ENCODE measurements at regions not wholly inside any gene's neighbourhood (a gene's known extent, or its start where the extent isn't known, plus 50 kb on each side); places are given as distances from the start of the nearest gene placed in this dataset.

- no peak overlapping the region for H3K4me3 ChIP-seq
- H3K36me3 ChIP-seq (ENCODE audit: insufficient read depth, low read length): no peaks in the 10 kb centered on the region
- no peak overlapping the region for H3K9ac ChIP-seq (ENCODE audit: insufficient read length)
- TF ChIP-seq POLR2AphosphoS5 (IDR thresholded peaks at IDR 0.05; ENCODE audit: borderline replicate concordance, low read depth, low read length) (no peak), FOXP2 (optimal IDR thresholded peaks at IDR 0.05; ENCODE audit: control extremely low read depth, extremely low read length, insufficient read depth) (no peak), EZH2 (IDR thresholded peaks at IDR 0.05) (no peak)
- no peak for DNase-seq (ENCODE audit: low read depth, low spot score)
- H3K27ac ChIP-seq: no peak overlapping the region
- no peaks in the 10 kb centered on the region for H3K9me3 ChIP-seq (ENCODE audit: low read depth, low read length)
Observed at GRCh38 chr1:186518395-186518794, 57.5 kb upstream of the PDC start.

- Histone ChIP-seq H3K4me3 (no peak overlapping the region), H3K9me3 (ENCODE audit: low read depth, low read length) (no peaks in the 10 kb centered on the region), H3K9ac (ENCODE audit: insufficient read length) (no peak overlapping the region), H3K27ac (no peak overlapping the region), H3K36me3 (ENCODE audit: insufficient read depth, low read length) (no peaks in the 10 kb centered on the region)
- DNase-seq (ENCODE audit: low read depth, low spot score): no peak
- TF ChIP-seq EZH2 (IDR thresholded peaks at IDR 0.05): no peak
- TF ChIP-seq POLR2AphosphoS5 (IDR thresholded peaks at IDR 0.05; ENCODE audit: borderline replicate concordance, low read depth, low read length): no peak
- no peak for TF ChIP-seq FOXP2 (optimal IDR thresholded peaks at IDR 0.05; ENCODE audit: control extremely low read depth, extremely low read length, insufficient read depth)
Observed at GRCh38 chr1:186514367-186514766, 53.5 kb upstream of the PDC start.

GRCh38 chr1:186513526-186513925 is 52.6 kb upstream of the PDC start:
- H3K9me3 ChIP-seq (ENCODE audit: low read depth, low read length): no peaks in the 10 kb centered on the region
- no peaks in the 10 kb centered on the region for H3K36me3 ChIP-seq (ENCODE audit: insufficient read depth, low read length)
- TF ChIP-seq FOXP2 (optimal IDR thresholded peaks at IDR 0.05; ENCODE audit: control extremely low read depth, extremely low read length, insufficient read depth) (no peak), POLR2AphosphoS5 (IDR thresholded peaks at IDR 0.05; ENCODE audit: borderline replicate concordance, low read depth, low read length) (no peak), EZH2 (IDR thresholded peaks at IDR 0.05) (no peak)
- no peak for DNase-seq (ENCODE audit: low read depth, low spot score)
- H3K27ac ChIP-seq: no peak overlapping the region
- H3K9ac ChIP-seq (ENCODE audit: insufficient read length): no peak overlapping the region
- no peak overlapping the region for H3K4me3 ChIP-seq

- Histone ChIP-seq H3K27ac (no peak overlapping the region), H3K36me3 (ENCODE audit: insufficient read depth, low read length) (no peaks in the 10 kb centered on the region), H3K9me3 (ENCODE audit: low read depth, low read length) (no peaks in the 10 kb centered on the region), H3K4me3 (no peak overlapping the region), H3K9ac (ENCODE audit: insufficient read length) (no peak overlapping the region)
- no peak for DNase-seq (ENCODE audit: low read depth, low spot score)
- TF ChIP-seq POLR2AphosphoS5 (IDR thresholded peaks at IDR 0.05; ENCODE audit: borderline replicate concordance, low read depth, low read length): no peak
- TF ChIP-seq FOXP2 (optimal IDR thresholded peaks at IDR 0.05; ENCODE audit: control extremely low read depth, extremely low read length, insufficient read depth): no peak
- no peak for TF ChIP-seq EZH2 (IDR thresholded peaks at IDR 0.05)
Observed at GRCh38 chr1:186512698-186513457, 52.0 kb upstream of the PDC start.

- DNase-seq (ENCODE audit: low read depth, low spot score): no peak
- no peak for TF ChIP-seq EZH2 (IDR thresholded peaks at IDR 0.05)
- Histone ChIP-seq H3K36me3 (ENCODE audit: insufficient read depth, low read length) (no peaks in the 10 kb centered on the region), H3K9me3 (ENCODE audit: low read depth, low read length) (no peaks in the 10 kb centered on the region), H3K9ac (ENCODE audit: insufficient read length) (no peak overlapping the region), H3K4me3 (no peak overlapping the region), H3K27ac (no peak overlapping the region)
Observed at GRCh38 chr1:186511761-186512637, 51.1 kb upstream of the PDC start.
